GM12878 (cell line): ENCODE measurements at regions not wholly inside any gene's neighbourhood (a gene's known extent, or its start where the extent isn't known, plus 50 kb on each side); places are given as distances from the start of the nearest gene placed in this dataset.

Experiments
- ATAC-seq: fragments of 200-7000 bp; cut with Tn5 transposase; 3 replicates; pipeline ENCODE4 v1.9.1; 2020; ENCODE audit warnings: mild to moderate bottlenecking, moderate library complexity
- BruUV-seq: library from RNA; stranded (reverse); fragments of 400-500 nt; replicated peaks from 2 replicates; lab custom pipeline; 2021; lab: Mats Ljungman, UMichigan
- CTCF ChIA-PET: fragments of 300-600 bp; sonication (Branson Sonifier 250); formaldehyde crosslinking; extraction: SDS; loops from one replicate; lab custom pipeline; 2021; ENCODE audit warnings: inconsistent platforms; lab: Yijun Ruan, JAX
- POLR2A ChIA-PET: fragments of 350-600 bp; formaldehyde crosslinking; extraction: SDS; loops from one replicate; lab custom pipeline; 2021; ENCODE audit warnings: inconsistent platforms; lab: Charles Lee
- RAD21 ChIA-PET: fragments of 300-600 bp; sonication (Branson Sonifier 250); formaldehyde crosslinking; loops from one replicate; lab custom pipeline; 2023; ENCODE audit warnings: antibody characterized with exemption; ENCODE audit not compliant: unreplicated experiment; lab: Charles Lee
- SMC1A ChIA-PET: fragments of 300-600 bp; sonication (Branson Sonifier 250); formaldehyde crosslinking; loops from one replicate; lab custom pipeline; 2023; ENCODE audit not compliant: unreplicated experiment, uncharacterized antibody; lab: Charles Lee
- DNase-seq: peaks from one replicate; pipeline ENCODE4 v3.0.0-alpha.2; 2011; ENCODE audit warnings: low read depth, low spot score
- FAIRE-seq: peaks from 3 replicates; lab custom pipeline; 2011; peaks lifted over from hg19 to GRCh38; lab: Jason Lieb, UNC
- H2AFZ ChIP-seq: 2 replicates; pipeline ENCODE4 v1.6.0; 2011; ENCODE audit warnings: low read depth, low read length, control low read depth; ENCODE audit not compliant: control insufficient read depth
- H3K27ac ChIP-seq: 2 replicates; pipeline ENCODE4 v1.5.1; 2011; ENCODE audit warnings: control low read depth; ENCODE audit not compliant: control insufficient read depth, insufficient read depth
- H3K27me3 ChIP-seq, 2 experiments: replicated peaks in 1 of 2; 2 replicates each; pipeline versions ENCODE4 v1.6.0 to v1.6.1; 2011; ENCODE audit warnings: low read length in 1 of 2; ENCODE audit not compliant: control insufficient read depth in 2 of 2, insufficient read depth in 2 of 2
- H3K36me3 ChIP-seq, 2 experiments: 2 replicates each; pipeline ENCODE4 v1.5.1; 2011; ENCODE audit warnings: low read length in 1 of 2; ENCODE audit not compliant: control insufficient read depth in 2 of 2, insufficient read depth in 2 of 2
- H3K4me1 ChIP-seq: 2 replicates; pipeline ENCODE4 v1.6.1; 2011; ENCODE audit warnings: mild to moderate bottlenecking, low read length, moderate library complexity, mixed read lengths; ENCODE audit not compliant: control insufficient read depth, insufficient read depth
- H3K4me2 ChIP-seq: 2 replicates; pipeline ENCODE4 v1.6.0; 2011; ENCODE audit warnings: control low read depth; ENCODE audit not compliant: control insufficient read depth, insufficient read depth
- H3K4me3 ChIP-seq: fragments of 200-600 bp; sonication (generic); 2 replicates; pipeline ENCODE4 v1.5.1; 2016
- H3K79me2 ChIP-seq: 2 replicates; pipeline ENCODE4 v1.6.0; 2011; ENCODE audit warnings: low read length; ENCODE audit not compliant: control insufficient read depth, insufficient read depth
- H3K9ac ChIP-seq: 2 replicates; pipeline ENCODE4 v1.8.0; 2011; ENCODE audit warnings: low read length, control low read depth, mixed read lengths; ENCODE audit not compliant: control insufficient read depth, insufficient read depth
- H3K9me3 ChIP-seq: replicated peaks from 3 replicates; pipeline ENCODE4 v1.5.1; 2011; ENCODE audit warnings: mild to moderate bottlenecking, low read length; ENCODE audit not compliant: control insufficient read depth, insufficient read depth
- H4K20me1 ChIP-seq: 2 replicates; pipeline ENCODE4 v1.6.0; 2011; ENCODE audit not compliant: control insufficient read depth, insufficient read depth
- ATF7 ChIP-seq: fragments of 450-650 bp; IDR thresholded peaks from 2 replicates; pipeline ENCODE4 v1.6.1; 2016; ENCODE audit warnings: low read depth, mild to moderate bottlenecking
- E2F8 ChIP-seq: fragments of 450-650 bp; IDR thresholded peaks from 2 replicates; pipeline ENCODE4 v1.6.1; 2018; ENCODE audit warnings: mild to moderate bottlenecking, low read depth, moderate library complexity; ENCODE audit not compliant: partially characterized antibody
- E4F1 ChIP-seq: fragments of 450-650 bp; IDR thresholded peaks from 2 replicates; pipeline ENCODE4 v1.6.1; 2018; ENCODE audit warnings: borderline replicate concordance, mild to moderate bottlenecking; ENCODE audit not compliant: partially characterized antibody
- JUNB ChIP-seq: IDR thresholded peaks from 2 replicates; pipeline ENCODE4 v1.6.1; 2016; ENCODE audit warnings: antibody characterized with exemption, mild to moderate bottlenecking
- RB1 ChIP-seq: fragments of 450-650 bp; formaldehyde crosslinking; IDR thresholded peaks from 2 replicates; pipeline ENCODE4 v1.6.1; 2017; ENCODE audit warnings: mild to moderate bottlenecking, borderline replicate concordance
- WGBS: methylation state at CpG from one replicate; pipeline ENCODE4 v1.1.6; 2016; ENCODE audit warnings: low lambda C conversion rate; ENCODE audit not compliant: insufficient replicate concordance, insufficient coverage; ENCODE audit errors: missing lambda C conversion rate; 5-methylcytosine and 5-hydroxymethylcytosine counted together
- in situ Hi-C: fragments of 300-500 bp; cut with MboI; formaldehyde crosslinking; loops from 9 replicates; pipeline ENCODE4 v1.14.3; 2018; ENCODE audit warnings: mixed read lengths
- intact Hi-C: fragments of 100-400 bp; cut with micrococcal nuclease; formaldehyde crosslinking; loops from one replicate; pipeline ENCODE4 v1.14.2; 2022; ENCODE audit not compliant: unreplicated experiment

- TF ChIP-seq JUNB (no peak), E4F1 (no peak), E2F8 (no peak)
- TF ChIP-seq, all 136 proteins: peak for 0
These were observed 231.9 kb downstream of the BMP2 start (continued) for GRCh38 chr20:6999381-6999780.

GRCh38 chr20:7003598-7003997 is 236.1 kb downstream of the BMP2 start:
- H3K4me2 ChIP-seq, result no peak overlapping the region
- SMC1A ChIA-PET, result interaction anchor here (1.0 kb wide), 2 partner anchors 14 to 173 kb away, joined by 4 to 5 read pairs; no protein-coding TSS in a partner anchor
- H4K20me1 ChIP-seq, result no peaks in the 10 kb centered on the region
- CTCF ChIA-PET, result no interaction called here
- POLR2A ChIA-PET, result interaction anchor here (0.6 kb wide), 2 partner anchors 29 to 52 kb away, joined by 4 read pairs; no protein-coding TSS in a partner anchor
- H3K9me3 ChIP-seq, result no peaks in the 10 kb centered on the region
- H3K4me3 ChIP-seq, result no peak overlapping the region
- WGBS, result 0% methylated on average over 1 of the region's 1 CpG
- H3K9ac ChIP-seq, result no peak overlapping the region
- H3K4me1 ChIP-seq, result no peaks in the 10 kb centered on the region
- RAD21 ChIA-PET, result no interaction called here
- no peak for DNase-seq
- in situ Hi-C loops, result no loop called here
- peak; percentile 90 for ATAC-seq
- no peak overlapping the region for H2AFZ ChIP-seq
- TF ChIP-seq ATF7 (peak; percentile 18; the same call in 1 of the 2 replicates), RB1 (no peak)
- TF ChIP-seq, all 136 proteins: peak for 1
- BruUV-seq, result no TSS peak
- Histone ChIP-seq H3K27me3 (no peaks in the 10 kb centered on the region), H3K36me3 (no peaks in the 10 kb centered on the region), H3K79me2 (no peaks in the 10 kb centered on the region), H3K27ac (no peak overlapping the region)
- FAIRE-seq, result no peak
- intact Hi-C loops, result no loop called here
